ENCODE measurements at regions not wholly inside any gene's neighbourhood (a gene's known extent, or its start where the extent isn't known, plus 50 kb on each side); places are given as distances from the start of the nearest gene placed in this dataset.
A peak's percentile ranks its signal among the peaks of the same experiment; 100 is the strongest.

GRCh38 chr15:69725275-69725674, 272.7 kb downstream of the RPLP1 start:
- no peak overlapping the region for H2BK12ac ChIP-seq (ENCODE audit: low read length in 2 of 2)
- DNase-seq = no peak
- no peak overlapping the region for H3K18ac ChIP-seq (ENCODE audit: low read depth in 1 of 2, low read length in 2 of 2)
- H3K4me1 ChIP-seq (ENCODE audit: control insufficient read depth, insufficient read depth, low read depth, low read length) = peaks cover 3% of the 10 kb centered on the region
- no peak overlapping the region for H2AK5ac ChIP-seq (ENCODE audit: low read length, severe bottlenecking)
- no peak overlapping the region for H2BK120ac ChIP-seq (ENCODE audit: low read depth, low read length)
- no peak overlapping the region for H4K8ac ChIP-seq (ENCODE audit: low read length)
- 73% methylated on average over 4 of the region's 4 CpGs for WGBS
- H3K9ac ChIP-seq (ENCODE audit: low read length) = no peak overlapping the region
- no peak overlapping the region for H4K91ac ChIP-seq (ENCODE audit: low read length)
- H3K14ac ChIP-seq (ENCODE audit: low read length in 2 of 2) = no peak overlapping the region
- H3K9me3 ChIP-seq (ENCODE audit: control insufficient read depth, low read length) = no peaks in the 10 kb centered on the region
- H3K27me3 ChIP-seq (ENCODE audit: control insufficient read depth in 1 of 2, insufficient read depth in 1 of 2, low read length in 2 of 2) = peaks cover 46 to 56% of the 10 kb centered on the region in 2 experiments
- no peak overlapping the region for H2BK15ac ChIP-seq (ENCODE audit: low read depth, poor library complexity, severe bottlenecking)
- H3K4ac ChIP-seq (ENCODE audit: low read depth in 1 of 2, low read length in 2 of 2) = no peak overlapping the region
- H2AFZ ChIP-seq (ENCODE audit: low read depth, low read length) = no peak overlapping the region
- H2BK5ac ChIP-seq (ENCODE audit: low read depth, low read length, poor library complexity, severe bottlenecking) = no peak overlapping the region
- no peak overlapping the region for H3K4me2 ChIP-seq (ENCODE audit: low read length, poor library complexity, severe bottlenecking)
- H3K4me3 ChIP-seq (ENCODE audit: insufficient read depth in 1 of 2, low read depth in 1 of 2, low read length in 2 of 2) = no peak overlapping the region
- no peaks in the 10 kb centered on the region for H3K36me3 ChIP-seq (ENCODE audit: control insufficient read depth in 1 of 2, insufficient read depth in 2 of 2, low read depth in 1 of 2, low read length in 2 of 2)
- no peak overlapping the region for H3K27ac ChIP-seq (ENCODE audit: low read length, poor library complexity, severe bottlenecking)
- H3K79me1 ChIP-seq (replicated peaks; ENCODE audit: low read length, poor library complexity, severe bottlenecking) = no peaks in the 10 kb centered on the region
- no peak overlapping the region for H3K23ac ChIP-seq (ENCODE audit: low read length in 2 of 2)

- WGBS = 92% methylated on average over 2 of the region's 2 CpGs
These were observed 273.3 kb downstream of the RPLP1 start for GRCh38 chr15:69725957-69726356.

GRCh38 chr15:69727121-69727924, 274.7 kb downstream of the RPLP1 start:
- Histone ChIP-seq H2BK120ac (ENCODE audit: low read depth, low read length) (no peak overlapping the region), H3K14ac (ENCODE audit: low read length in 2 of 2) (no peak overlapping the region), H3K4ac (ENCODE audit: low read depth in 1 of 2, low read length in 2 of 2) (no peak overlapping the region), H2BK12ac (ENCODE audit: low read length in 2 of 2) (no peak overlapping the region), H2BK15ac (ENCODE audit: low read depth, poor library complexity, severe bottlenecking) (no peak overlapping the region), H2BK5ac (ENCODE audit: low read depth, low read length, poor library complexity, severe bottlenecking) (no peak overlapping the region), H3K4me1 (ENCODE audit: control insufficient read depth, insufficient read depth, low read depth, low read length) (no peaks in the 10 kb centered on the region), H3K23ac (ENCODE audit: low read length in 2 of 2) (no peak overlapping the region), H3K4me3 (ENCODE audit: insufficient read depth in 1 of 2, low read depth in 1 of 2, low read length in 2 of 2) (no peak overlapping the region), H4K91ac (ENCODE audit: low read length) (no peak overlapping the region), H3K27ac (ENCODE audit: low read length, poor library complexity, severe bottlenecking) (no peak overlapping the region), H2AK5ac (ENCODE audit: low read length, severe bottlenecking) (no peak overlapping the region), H2AFZ (ENCODE audit: low read depth, low read length) (no peak overlapping the region), H3K79me1 (replicated peaks; ENCODE audit: low read length, poor library complexity, severe bottlenecking) (no peaks in the 10 kb centered on the region), H4K8ac (ENCODE audit: low read length) (no peak overlapping the region), H3K36me3 (ENCODE audit: control insufficient read depth in 1 of 2, insufficient read depth in 2 of 2, low read depth in 1 of 2, low read length in 2 of 2) (no peaks in the 10 kb centered on the region), H3K9me3 (ENCODE audit: control insufficient read depth, low read length) (no peaks in the 10 kb centered on the region), H3K27me3 (ENCODE audit: control insufficient read depth in 1 of 2, insufficient read depth in 1 of 2, low read length in 2 of 2) (peaks cover 46 to 52% of the 10 kb centered on the region in 2 experiments), H3K9ac (ENCODE audit: low read length) (no peak overlapping the region), H3K18ac (ENCODE audit: low read depth in 1 of 2, low read length in 2 of 2) (no peak overlapping the region), H3K4me2 (ENCODE audit: low read length, poor library complexity, severe bottlenecking) (no peak overlapping the region)
- WGBS = 65% methylated on average over 8 of the region's 8 CpGs
- no peak for DNase-seq

More at GRCh38 chr15:69725957-69726356, 273.3 kb downstream of the RPLP1 start:
- H2AFZ ChIP-seq (ENCODE audit: low read depth, low read length) = no peak overlapping the region
- no peak overlapping the region for H4K91ac ChIP-seq (ENCODE audit: low read length)
- no peaks in the 10 kb centered on the region for H3K79me1 ChIP-seq (replicated peaks; ENCODE audit: low read length, poor library complexity, severe bottlenecking)
- no peak overlapping the region for H2BK120ac ChIP-seq (ENCODE audit: low read depth, low read length)
- H2AK5ac ChIP-seq (ENCODE audit: low read length, severe bottlenecking) = no peak overlapping the region
- H3K4ac ChIP-seq (ENCODE audit: low read depth in 1 of 2, low read length in 2 of 2) = no peak overlapping the region
- H3K36me3 ChIP-seq (ENCODE audit: control insufficient read depth in 1 of 2, insufficient read depth in 2 of 2, low read depth in 1 of 2, low read length in 2 of 2) = no peaks in the 10 kb centered on the region
- no peak overlapping the region for H3K18ac ChIP-seq (ENCODE audit: low read depth in 1 of 2, low read length in 2 of 2)
- H3K23ac ChIP-seq (ENCODE audit: low read length in 2 of 2) = no peak overlapping the region
- no peak for DNase-seq
- no peak overlapping the region for H2BK5ac ChIP-seq (ENCODE audit: low read depth, low read length, poor library complexity, severe bottlenecking)
- peaks cover 46 to 52% of the 10 kb centered on the region in 2 experiments for H3K27me3 ChIP-seq (ENCODE audit: control insufficient read depth in 1 of 2, insufficient read depth in 1 of 2, low read length in 2 of 2)
- H3K14ac ChIP-seq (ENCODE audit: low read length in 2 of 2) = no peak overlapping the region
- H3K4me2 ChIP-seq (ENCODE audit: low read length, poor library complexity, severe bottlenecking) = no peak overlapping the region
- H3K9ac ChIP-seq (ENCODE audit: low read length) = no peak overlapping the region
- H3K9me3 ChIP-seq (ENCODE audit: control insufficient read depth, low read length) = no peaks in the 10 kb centered on the region
- peaks cover 3% of the 10 kb centered on the region for H3K4me1 ChIP-seq (ENCODE audit: control insufficient read depth, insufficient read depth, low read depth, low read length)
- no peak overlapping the region for H2BK15ac ChIP-seq (ENCODE audit: low read depth, poor library complexity, severe bottlenecking)
- no peak overlapping the region for H4K8ac ChIP-seq (ENCODE audit: low read length)
- no peak overlapping the region for H3K27ac ChIP-seq (ENCODE audit: low read length, poor library complexity, severe bottlenecking)
- H3K4me3 ChIP-seq (ENCODE audit: insufficient read depth in 1 of 2, low read depth in 1 of 2, low read length in 2 of 2) = no peak overlapping the region
- H2BK12ac ChIP-seq (ENCODE audit: low read length in 2 of 2) = no peak overlapping the region

DNA sequence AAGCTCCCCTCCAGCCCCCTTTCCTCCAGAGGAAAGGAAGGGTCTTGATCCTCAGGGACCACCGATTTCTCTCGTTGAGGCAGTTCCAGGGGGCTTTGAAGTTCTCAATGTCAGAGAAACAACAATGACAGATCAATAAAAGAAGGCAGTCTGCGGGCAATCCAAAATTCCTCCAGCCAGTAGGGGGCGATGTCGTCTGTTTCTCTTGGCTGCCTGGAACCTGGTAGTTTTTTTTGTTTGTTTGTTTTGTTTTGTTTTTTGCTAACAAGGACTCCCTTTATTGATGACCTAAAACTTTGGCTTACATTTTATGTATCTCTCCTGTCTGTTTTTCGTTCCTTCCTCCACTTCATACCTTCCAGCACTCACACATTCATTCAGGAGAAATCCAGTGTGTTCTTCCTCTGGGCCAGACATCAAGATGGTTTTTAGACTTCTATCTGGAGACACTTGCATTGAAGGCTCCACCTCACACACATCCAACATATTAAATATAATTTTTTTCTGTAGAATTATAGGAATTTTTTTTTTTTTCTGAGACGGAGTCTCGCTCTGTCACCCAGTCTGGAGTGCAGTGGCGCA, 276.6 kb downstream of the RPLP1 start:
- Histone ChIP-seq H3K9ac (ENCODE audit: low read length) (no peak overlapping the region), H3K4me3 (ENCODE audit: insufficient read depth in 1 of 2, low read depth in 1 of 2, low read length in 2 of 2) (no peak overlapping the region), H4K91ac (ENCODE audit: low read length) (no peak overlapping the region), H2BK12ac (ENCODE audit: low read length in 2 of 2) (no peak overlapping the region), H2BK120ac (ENCODE audit: low read depth, low read length) (no peak overlapping the region), H3K9me3 (ENCODE audit: control insufficient read depth, low read length) (no peaks in the 10 kb centered on the region), H3K27me3 (ENCODE audit: control insufficient read depth in 1 of 2, insufficient read depth in 1 of 2, low read length in 2 of 2) (peaks cover 37 to 45% of the 10 kb centered on the region in 2 experiments), H2AFZ (ENCODE audit: low read depth, low read length) (no peak overlapping the region), H3K4me1 (ENCODE audit: control insufficient read depth, insufficient read depth, low read depth, low read length) (no peaks in the 10 kb centered on the region), H3K4me2 (ENCODE audit: low read length, poor library complexity, severe bottlenecking) (no peak overlapping the region), H3K79me1 (replicated peaks; ENCODE audit: low read length, poor library complexity, severe bottlenecking) (no peaks in the 10 kb centered on the region), H3K27ac (ENCODE audit: low read length, poor library complexity, severe bottlenecking) (no peak overlapping the region), H3K14ac (ENCODE audit: low read length in 2 of 2) (no peak overlapping the region), H3K23ac (ENCODE audit: low read length in 2 of 2) (no peak overlapping the region), H3K18ac (ENCODE audit: low read depth in 1 of 2, low read length in 2 of 2) (no peak overlapping the region), H3K36me3 (ENCODE audit: control insufficient read depth in 1 of 2, insufficient read depth in 2 of 2, low read depth in 1 of 2, low read length in 2 of 2) (no peaks in the 10 kb centered on the region), H3K4ac (ENCODE audit: low read depth in 1 of 2, low read length in 2 of 2) (no peak overlapping the region), H2BK15ac (ENCODE audit: low read depth, poor library complexity, severe bottlenecking) (no peak overlapping the region), H2AK5ac (ENCODE audit: low read length, severe bottlenecking) (no peak overlapping the region), H4K8ac (ENCODE audit: low read length) (no peak overlapping the region), H2BK5ac (ENCODE audit: low read depth, low read length, poor library complexity, severe bottlenecking) (no peak overlapping the region)
- 48% methylated on average over 9 of the region's 9 CpGs for WGBS
- DNase-seq = peak; percentile 43
